IMR-90 (cell line): ENCODE measurements at regions not wholly inside any gene's neighbourhood (a gene's known extent, or its start where the extent isn't known, plus 50 kb on each side); places are given as distances from the start of the nearest gene placed in this dataset.

Experiments
- ATAC-seq: fragments of 200-7000 bp; cut with Tn5 transposase; 2 replicates; pipeline ENCODE4 v1.9.1; 2020; ENCODE audit warnings: low read depth, mild to moderate bottlenecking, moderate library complexity
- BruUV-seq: library from RNA; stranded (reverse); fragments of 400-500 nt; replicated peaks from 2 replicates; lab custom pipeline; 2021; lab: Mats Ljungman, UMichigan
- CTCF ChIA-PET: fragments of 300-600 bp; formaldehyde crosslinking; extraction: SDS; loops from one replicate; lab custom pipeline; 2021; ENCODE audit warnings: antibody characterized with exemption; lab: Yijun Ruan, JAX
- POLR2A ChIA-PET: fragments of 300-600 bp; sonication (Branson Sonifier 250); formaldehyde crosslinking; loops from one replicate; lab custom pipeline; 2022; ENCODE audit warnings: antibody characterized with exemption; ENCODE audit not compliant: unreplicated experiment; lab: Charles Lee
- DNase-seq: peaks from one replicate; pipeline ENCODE4 v3.0.0; 2013
- H2AFZ ChIP-seq: replicated peaks from 2 replicates; pipeline ENCODE3; 2013; ENCODE audit warnings: low read length, mild to moderate bottlenecking; ENCODE audit not compliant: poor library complexity
- H2AK5ac ChIP-seq: 2 replicates; pipeline ENCODE4 v1.6.1; 2013; ENCODE audit warnings: low read depth, low read length, inconsistent platforms
- H2AK9ac ChIP-seq: replicated peaks from 2 replicates; pipeline ENCODE3; 2013; ENCODE audit warnings: mild to moderate bottlenecking, low read depth, low read length, moderate library complexity; ENCODE audit not compliant: poor library complexity
- H2BK120ac ChIP-seq: 2 replicates; pipeline ENCODE4 v1.6.1; 2013; ENCODE audit warnings: low read depth, low read length, inconsistent platforms
- H2BK15ac ChIP-seq: 3 replicates; pipeline ENCODE4 v1.6.1; 2013; ENCODE audit warnings: low read depth, low read length, inconsistent platforms
- H2BK20ac ChIP-seq: 2 replicates; pipeline ENCODE4 v1.6.1; 2013; ENCODE audit warnings: low read depth, mild to moderate bottlenecking, inconsistent platforms, low read length, moderate library complexity
- H2BK5ac ChIP-seq: 2 replicates; pipeline ENCODE4 v1.6.1; 2013; ENCODE audit warnings: mild to moderate bottlenecking, low read depth, low read length, inconsistent platforms; ENCODE audit not compliant: poor library complexity, severe bottlenecking
- H3K14ac ChIP-seq: replicated peaks from 2 replicates; pipeline ENCODE4 v1.6.1; 2013; ENCODE audit warnings: low read depth, low read length, inconsistent platforms
- H3K18ac ChIP-seq: 2 replicates; pipeline ENCODE4 v1.6.1; 2013; ENCODE audit warnings: low read depth, low read length, control low read depth
- H3K23ac ChIP-seq: 2 replicates; pipeline ENCODE4 v1.6.1; 2013; ENCODE audit warnings: low read depth, low read length, inconsistent platforms
- H3K27ac ChIP-seq: 2 replicates; pipeline ENCODE4 v1.5.1; 2013; ENCODE audit warnings: mild to moderate bottlenecking, control low read depth, low read length; ENCODE audit not compliant: insufficient read depth
- H3K27me3 ChIP-seq: 2 replicates; pipeline ENCODE4 v1.6.1; 2013; ENCODE audit warnings: low read length; ENCODE audit not compliant: control insufficient read depth, insufficient read depth
- H3K36me3 ChIP-seq: 2 replicates; pipeline ENCODE4 v1.6.1; 2013; ENCODE audit warnings: low read length, mixed read lengths; ENCODE audit not compliant: control insufficient read depth, insufficient read depth
- H3K4ac ChIP-seq: 2 replicates; pipeline ENCODE4 v1.6.1; 2013; ENCODE audit warnings: low read depth, low read length, inconsistent platforms
- H3K4me1 ChIP-seq: 2 replicates; pipeline ENCODE4 v1.6.1; 2013; ENCODE audit warnings: low read length, mixed read lengths; ENCODE audit not compliant: control insufficient read depth, insufficient read depth
- H3K4me2 ChIP-seq: 2 replicates; pipeline ENCODE4 v1.6.1; 2013; ENCODE audit warnings: low read depth, mild to moderate bottlenecking, control low read depth, low read length, moderate library complexity
- H3K4me3 ChIP-seq: 2 replicates; pipeline ENCODE4 v1.5.1; 2013; ENCODE audit warnings: low read depth, mild to moderate bottlenecking, control low read depth, low read length, moderate library complexity; ENCODE audit not compliant: insufficient read depth
- H3K56ac ChIP-seq: 2 replicates; pipeline ENCODE4 v1.6.1; 2013; ENCODE audit warnings: low read length, inconsistent platforms; ENCODE audit not compliant: insufficient read depth; ENCODE audit errors: extremely low read depth
- H3K79me1 ChIP-seq, 2 experiments: 2 replicates each; pipeline ENCODE4 v1.6.1; 2013; ENCODE audit warnings: low read length in 2 of 2, inconsistent platforms in 1 of 2, low read depth in 1 of 2
- H3K9ac ChIP-seq: 2 replicates; pipeline ENCODE4 v1.6.1; 2013; ENCODE audit warnings: low read depth, low read length, control low read depth
- H3K9me1 ChIP-seq: 2 replicates; pipeline ENCODE4 v1.6.1; 2013; ENCODE audit warnings: low read length, inconsistent platforms; ENCODE audit not compliant: insufficient read depth
- H3K9me3 ChIP-seq: 2 replicates; pipeline ENCODE4 v1.6.1; 2013; ENCODE audit warnings: low read length; ENCODE audit not compliant: control insufficient read depth, insufficient read depth
- H4K20me1 ChIP-seq: 2 replicates; pipeline ENCODE4 v1.6.1; 2013; ENCODE audit warnings: low read length, inconsistent platforms; ENCODE audit not compliant: insufficient read depth
- H4K5ac ChIP-seq: 2 replicates; pipeline ENCODE4 v1.6.1; 2013; ENCODE audit warnings: mild to moderate bottlenecking, low read depth, low read length, control low read depth
- H4K8ac ChIP-seq, 2 experiments: 2 replicates each; pipeline ENCODE4 v1.6.1; 2013; ENCODE audit warnings: low read depth in 2 of 2, low read length in 2 of 2, control low read depth in 1 of 2, inconsistent platforms in 1 of 2
- H4K91ac ChIP-seq: 2 replicates; pipeline ENCODE4 v1.6.1; 2013; ENCODE audit warnings: low read depth, low read length, inconsistent platforms; ENCODE audit not compliant: insufficient read depth
- CEBPB ChIP-seq: IDR thresholded peaks from 2 replicates; pipeline ENCODE4 v1.6.1; 2012; ENCODE audit warnings: low read depth, low read length, improper control_type of control experiment
- CHD1 ChIP-seq: IDR thresholded peaks from 2 replicates; pipeline ENCODE4 v1.6.1; 2012; ENCODE audit warnings: low read depth, low read length, improper control_type of control experiment
- CTCF ChIP-seq: conservative IDR thresholded peaks from 2 replicates; pipeline ENCODE4 v1.5.1; 2012; ENCODE audit warnings: mild to moderate bottlenecking, low read depth, low read length, improper control_type of control experiment
- FOS ChIP-seq: fragments of 150-350 bp; IDR thresholded peaks from 2 replicates; pipeline ENCODE4 v1.6.1; 2016; ENCODE audit warnings: low read depth, low read length
- MAZ ChIP-seq: IDR thresholded peaks from 2 replicates; pipeline ENCODE4 v1.6.1; 2012; ENCODE audit warnings: low read depth, mild to moderate bottlenecking, low read length, improper control_type of control experiment, moderate library complexity, borderline replicate concordance
- MXI1 ChIP-seq: IDR thresholded peaks from 2 replicates; pipeline ENCODE4 v1.6.1; 2012; ENCODE audit warnings: low read depth, mild to moderate bottlenecking, low read length, moderate library complexity, borderline replicate concordance
- NFE2L2 ChIP-seq: fragments of 150-350 bp; IDR thresholded peaks from 2 replicates; pipeline ENCODE4 v1.6.1; 2016; ENCODE audit warnings: low read depth, mild to moderate bottlenecking, low read length
- POLR2A ChIP-seq: IDR thresholded peaks from 2 replicates; pipeline ENCODE4 v1.6.1; 2012; ENCODE audit warnings: mild to moderate bottlenecking, low read depth, low read length
- RAD21 ChIP-seq: IDR thresholded peaks from 2 replicates; pipeline ENCODE4 v1.6.1; 2012; ENCODE audit warnings: low read length, improper control_type of control experiment
- whole genome bisulfite sequencing, 2 experiments: methylation state at CpG; one replicate each; pipeline versions ENCODE4 v1.1.5 to v1.1.7; 2013; ENCODE audit warnings: missing lambda C conversion rate in 2 of 2; ENCODE audit not compliant: insufficient read length in 1 of 2; ENCODE audit errors: extremely low coverage in 2 of 2; 5-methylcytosine and 5-hydroxymethylcytosine counted together
- dilution Hi-C: fragments of 300-500 bp; cut with HindIII; formaldehyde crosslinking; loops from one replicate; pipeline ENCODE4 v1.14.3; 2018; ENCODE audit warnings: low sequenced_read_pairs; ENCODE audit not compliant: unreplicated experiment
- in situ Hi-C: fragments of 300-500 bp; cut with MboI; formaldehyde crosslinking; loops from 3 replicates; pipeline ENCODE4 v1.14.3; 2019; ENCODE audit warnings: low sequenced_read_pairs, inconsistent platforms, mixed read lengths
- intact Hi-C: fragments of 100-400 bp; cut with micrococcal nuclease; formaldehyde crosslinking; loops from 2 replicates; pipeline ENCODE4 v1.10.0; 2022

GRCh38 chr16:54504372-54504771 is 217.8 kb upstream of the IRX3 start:
- dilution Hi-C loops: no loop called here
- Histone ChIP-seq H3K4me2 (no peak overlapping the region), H4K8ac (no peak overlapping the region), H3K23ac (no peak overlapping the region), H3K18ac (no peak overlapping the region), H3K4me3 (no peak overlapping the region), H3K9me3 (no peaks in the 10 kb centered on the region), H4K20me1 (no peaks in the 10 kb centered on the region), H4K5ac (no peak overlapping the region), H4K91ac (no peak overlapping the region), H2AFZ (no peak overlapping the region), H2BK15ac (no peak overlapping the region), H3K27me3 (peaks cover 7% of the 10 kb centered on the region; the same call in 1 of the 2 replicates), H3K56ac (no peak overlapping the region), H2BK20ac (no peak overlapping the region), H3K4ac (no peak overlapping the region), H2AK5ac (no peak overlapping the region), H2AK9ac (no peak overlapping the region), H3K14ac (no peak overlapping the region), H3K4me1 (no peaks in the 10 kb centered on the region), H2BK120ac (no peak overlapping the region), H3K36me3 (no peaks in the 10 kb centered on the region), H3K9me1 (no peaks in the 10 kb centered on the region), H3K27ac (no peak overlapping the region), H3K9ac (no peak overlapping the region), H2BK5ac (no peak overlapping the region), H3K79me1 (no peaks in the 10 kb centered on the region)
- no TSS peak for BruUV-seq
- TF ChIP-seq CEBPB: no peak
- no peak for TF ChIP-seq RAD21
- TF ChIP-seq CTCF: no peak
- no peak for TF ChIP-seq CHD1
- TF ChIP-seq POLR2A: no peak
- no peak for TF ChIP-seq NFE2L2
- TF ChIP-seq FOS: no peak
- no peak for TF ChIP-seq MXI1
- TF ChIP-seq MAZ: no peak
- ChIA-PET POLR2A (no interaction called here), CTCF (no interaction called here)
- in situ Hi-C loops: no loop called here
- intact Hi-C loops: no loop called here
- whole genome bisulfite sequencing, 2 experiments: 40% methylated on average over 2 of the region's 12 CpGs; no CpG with 5 or more reads in 1 of the 2 experiments
- ATAC-seq: no peak
- DNase-seq: no peak
